Skeletal muscle satellite cell (primary cell): ENCODE measurements at regions not wholly inside any gene's neighbourhood (a gene's known extent, or its start where the extent isn't known, plus 50 kb on each side); places are given as distances from the start of the nearest gene placed in this dataset.

Experiments
- H3K27me3 ChIP-seq: 2 replicates; pipeline ENCODE4 v1.7.0; 2013; ENCODE audit warnings: low read length; ENCODE audit not compliant: control insufficient read depth, insufficient read depth
- H3K36me3 ChIP-seq: 2 replicates; pipeline ENCODE4 v1.7.0; 2013; ENCODE audit warnings: mild to moderate bottlenecking, control low read depth, low read length; ENCODE audit not compliant: insufficient read depth
- H3K4me1 ChIP-seq: 2 replicates; pipeline ENCODE4 v1.7.0; 2013; ENCODE audit warnings: low read length; ENCODE audit not compliant: control insufficient read depth, insufficient read depth
- H3K4me2 ChIP-seq: 2 replicates; pipeline ENCODE4 v1.7.0; 2013; ENCODE audit warnings: mild to moderate bottlenecking, low read length
- H3K4me3 ChIP-seq: 2 replicates; pipeline ENCODE4 v1.7.0; 2013; ENCODE audit warnings: low read length
- H3K9ac ChIP-seq: 2 replicates; pipeline ENCODE4 v1.7.0; 2013; ENCODE audit warnings: mild to moderate bottlenecking, low read depth, low read length, moderate library complexity
- H3K9me3 ChIP-seq: replicated peaks from 2 replicates; pipeline ENCODE4 v1.7.0; 2013; ENCODE audit warnings: mild to moderate bottlenecking, control low read depth, low read length

GRCh38 chr20:12815231-12815768, 193.5 kb upstream of the SPTLC3 start:
- H3K36me3 ChIP-seq = no peaks in the 10 kb centered on the region
- H3K4me2 ChIP-seq = no peak overlapping the region
- H3K4me1 ChIP-seq = no peaks in the 10 kb centered on the region
- no peak overlapping the region for H3K9ac ChIP-seq
- H3K4me3 ChIP-seq = no peak overlapping the region
- H3K9me3 ChIP-seq = no peaks in the 10 kb centered on the region
- no peaks in the 10 kb centered on the region for H3K27me3 ChIP-seq

GRCh38 chr20:12815778-12816408, 192.9 kb upstream of the SPTLC3 start:
- Histone ChIP-seq H3K4me2 (no peak overlapping the region), H3K36me3 (no peaks in the 10 kb centered on the region), H3K4me3 (no peak overlapping the region), H3K9me3 (no peaks in the 10 kb centered on the region), H3K27me3 (no peaks in the 10 kb centered on the region), H3K4me1 (no peaks in the 10 kb centered on the region), H3K9ac (no peak overlapping the region)

GRCh38 chr20:12821249-12821648, 187.5 kb upstream of the SPTLC3 start:
- H3K9ac ChIP-seq = no peak overlapping the region
- H3K27me3 ChIP-seq = peaks cover 8% of the 10 kb centered on the region
- no peaks in the 10 kb centered on the region for H3K9me3 ChIP-seq
- H3K4me3 ChIP-seq = no peak overlapping the region
- H3K4me2 ChIP-seq = no peak overlapping the region
- no peaks in the 10 kb centered on the region for H3K4me1 ChIP-seq
- no peaks in the 10 kb centered on the region for H3K36me3 ChIP-seq

- H3K4me2 ChIP-seq = no peak overlapping the region
- H3K9ac ChIP-seq = no peak overlapping the region
- H3K9me3 ChIP-seq = no peaks in the 10 kb centered on the region
- no peak overlapping the region for H3K4me3 ChIP-seq
- H3K36me3 ChIP-seq = no peaks in the 10 kb centered on the region
- H3K27me3 ChIP-seq = peaks cover 8% of the 10 kb centered on the region
- H3K4me1 ChIP-seq = no peaks in the 10 kb centered on the region
Measured at GRCh38 chr20:12823734-12824133, 185.0 kb upstream of the SPTLC3 start.

- H3K36me3 ChIP-seq = no peaks in the 10 kb centered on the region
- H3K27me3 ChIP-seq = peaks cover 8% of the 10 kb centered on the region
- no peak overlapping the region for H3K4me2 ChIP-seq
- H3K4me1 ChIP-seq = no peaks in the 10 kb centered on the region
- no peak overlapping the region for H3K9ac ChIP-seq
- H3K4me3 ChIP-seq = no peak overlapping the region
- no peaks in the 10 kb centered on the region for H3K9me3 ChIP-seq
Measured at GRCh38 chr20:12824328-12825225, 184.2 kb upstream of the SPTLC3 start.

- no peak overlapping the region for H3K4me2 ChIP-seq
- peaks cover 8% of the 10 kb centered on the region for H3K27me3 ChIP-seq
- no peaks in the 10 kb centered on the region for H3K4me1 ChIP-seq
- no peak overlapping the region for H3K9ac ChIP-seq
- H3K36me3 ChIP-seq = no peaks in the 10 kb centered on the region
- no peaks in the 10 kb centered on the region for H3K9me3 ChIP-seq
- no peak overlapping the region for H3K4me3 ChIP-seq
Measured at GRCh38 chr20:12825226-12825595, 183.6 kb upstream of the SPTLC3 start.

- Histone ChIP-seq H3K4me2 (no peak overlapping the region), H3K9ac (no peak overlapping the region), H3K4me3 (no peak overlapping the region), H3K36me3 (no peaks in the 10 kb centered on the region), H3K4me1 (no peaks in the 10 kb centered on the region), H3K9me3 (no peaks in the 10 kb centered on the region), H3K27me3 (peaks cover 8% of the 10 kb centered on the region)
Measured at GRCh38 chr20:12827816-12828385, 180.9 kb upstream of the SPTLC3 start.

- Histone ChIP-seq H3K4me2 (no peak overlapping the region), H3K4me3 (no peak overlapping the region)
Measured at GRCh38 chr20:12829170-12829569, 179.6 kb upstream of the SPTLC3 start.

GRCh38 chr20:12833861-12834260, 174.9 kb upstream of the SPTLC3 start:
- H3K4me2 ChIP-seq = no peak overlapping the region
- no peak overlapping the region for H3K9ac ChIP-seq
- H3K9me3 ChIP-seq = no peaks in the 10 kb centered on the region
- no peaks in the 10 kb centered on the region for H3K36me3 ChIP-seq
- H3K27me3 ChIP-seq = no peaks in the 10 kb centered on the region
- H3K4me3 ChIP-seq = no peak overlapping the region
- H3K4me1 ChIP-seq = no peaks in the 10 kb centered on the region

More at GRCh38 chr20:12829170-12829569, 179.6 kb upstream of the SPTLC3 start:
- H3K9me3 ChIP-seq = no peaks in the 10 kb centered on the region
- H3K27me3 ChIP-seq = peaks cover 8% of the 10 kb centered on the region
- no peaks in the 10 kb centered on the region for H3K36me3 ChIP-seq
- no peaks in the 10 kb centered on the region for H3K4me1 ChIP-seq
- H3K9ac ChIP-seq = no peak overlapping the region

- Histone ChIP-seq H3K4me1 (no peaks in the 10 kb centered on the region), H3K27me3 (no peaks in the 10 kb centered on the region), H3K4me3 (no peak overlapping the region), H3K36me3 (no peaks in the 10 kb centered on the region), H3K4me2 (no peak overlapping the region), H3K9me3 (no peaks in the 10 kb centered on the region), H3K9ac (no peak overlapping the region)
Measured at GRCh38 chr20:12835999-12836398, 172.8 kb upstream of the SPTLC3 start.

- Histone ChIP-seq H3K36me3 (no peaks in the 10 kb centered on the region), H3K4me3 (no peak overlapping the region), H3K4me1 (no peaks in the 10 kb centered on the region), H3K9ac (no peak overlapping the region), H3K9me3 (no peaks in the 10 kb centered on the region), H3K4me2 (no peak overlapping the region), H3K27me3 (no peaks in the 10 kb centered on the region)
Measured at GRCh38 chr20:12837646-12838045, 171.1 kb upstream of the SPTLC3 start.
